ENCODE measurements at regions not wholly inside any gene's neighbourhood (a gene's known extent, or its start where the extent isn't known, plus 50 kb on each side); places are given as distances from the start of the nearest gene placed in this dataset.

GRCh38 chr17:22703204-22703603 lies 1010.9 kb downstream of the KCNJ18 start:
- TF ChIP-seq CTCF (IDR thresholded peaks at IDR 0.05 in 8 of 11, conservative IDR thresholded peaks at IDR 0.05 in 3 of 11): no peak
- no peak for TF ChIP-seq POLR2A (IDR thresholded peaks at IDR 0.05)
- no peak for TF ChIP-seq POLR2AphosphoS5 (IDR thresholded peaks at IDR 0.05)
